ENCODE measurements at regions not wholly inside any gene's neighbourhood (a gene's known extent, or its start where the extent isn't known, plus 50 kb on each side); places are given as distances from the start of the nearest gene placed in this dataset.
A peak's percentile ranks its signal among the peaks of the same experiment; 100 is the strongest.

GRCh38 chr1:88230126-88230525, 453.9 kb upstream of the PKN2 start:
- Histone ChIP-seq H3K9me3 (ENCODE audit: low read depth, low read length) (no peaks in the 10 kb centered on the region), H3K4me3 (ENCODE audit: insufficient read depth, low read length) (no peak overlapping the region), H3K4me1 (ENCODE audit: insufficient read depth, low read length) (no peaks in the 10 kb centered on the region), H3K27me3 (ENCODE audit: insufficient read depth, low read length) (no peaks in the 10 kb centered on the region), H3K27ac (ENCODE audit: low read depth, low read length) (no peak overlapping the region), H3K4me2 (ENCODE audit: insufficient read depth, low read length) (no peak overlapping the region), H3K79me2 (ENCODE audit: insufficient read depth, low read length) (no peaks in the 10 kb centered on the region), H4K20me1 (ENCODE audit: insufficient read depth, low read length) (no peaks in the 10 kb centered on the region), H2AFZ (ENCODE audit: low read length) (no peak overlapping the region), H3K36me3 (ENCODE audit: insufficient read depth, low read length) (no peaks in the 10 kb centered on the region)
- TF ChIP-seq, protein P1, sequence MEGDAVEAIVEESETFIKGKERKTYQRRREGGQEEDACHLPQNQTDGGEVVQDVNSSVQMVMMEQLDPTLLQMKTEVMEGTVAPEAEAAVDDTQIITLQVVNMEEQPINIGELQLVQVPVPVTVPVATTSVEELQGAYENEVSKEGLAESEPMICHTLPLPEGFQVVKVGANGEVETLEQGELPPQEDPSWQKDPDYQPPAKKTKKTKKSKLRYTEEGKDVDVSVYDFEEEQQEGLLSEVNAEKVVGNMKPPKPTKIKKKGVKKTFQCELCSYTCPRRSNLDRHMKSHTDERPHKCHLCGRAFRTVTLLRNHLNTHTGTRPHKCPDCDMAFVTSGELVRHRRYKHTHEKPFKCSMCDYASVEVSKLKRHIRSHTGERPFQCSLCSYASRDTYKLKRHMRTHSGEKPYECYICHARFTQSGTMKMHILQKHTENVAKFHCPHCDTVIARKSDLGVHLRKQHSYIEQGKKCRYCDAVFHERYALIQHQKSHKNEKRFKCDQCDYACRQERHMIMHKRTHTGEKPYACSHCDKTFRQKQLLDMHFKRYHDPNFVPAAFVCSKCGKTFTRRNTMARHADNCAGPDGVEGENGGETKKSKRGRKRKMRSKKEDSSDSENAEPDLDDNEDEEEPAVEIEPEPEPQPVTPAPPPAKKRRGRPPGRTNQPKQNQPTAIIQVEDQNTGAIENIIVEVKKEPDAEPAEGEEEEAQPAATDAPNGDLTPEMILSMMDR (IDR thresholded peaks at IDR 0.05; ENCODE audit: extremely low read depth, low read depth, low read length): no peak
- peak; percentile 50 for DNase-seq (ENCODE audit: insufficient read length, low spot score, missing footprints)

DNA sequence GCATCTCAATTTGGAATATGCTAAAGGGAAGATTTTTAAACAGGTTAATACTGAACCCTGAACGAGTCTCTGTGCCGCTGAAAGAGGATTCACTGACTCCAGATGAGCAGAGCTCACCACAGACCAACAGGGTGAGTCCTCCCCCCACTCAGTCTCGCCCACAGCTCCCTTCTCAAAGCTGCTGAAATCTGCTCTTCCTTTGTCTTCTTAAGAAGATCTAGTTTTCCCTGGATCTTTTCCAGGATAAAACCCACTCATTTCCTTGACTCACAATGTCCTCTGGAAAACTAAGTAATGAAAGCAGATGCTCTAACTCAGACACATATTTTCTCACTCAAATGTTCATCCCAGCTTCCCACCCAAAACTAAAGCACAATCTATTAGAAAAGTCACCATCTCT, 447.0 kb upstream of the PKN2 start:
- peak; percentile 36 for DNase-seq (ENCODE audit: insufficient read length, low spot score, missing footprints)
- Histone ChIP-seq H3K79me2 (ENCODE audit: insufficient read depth, low read length) (no peaks in the 10 kb centered on the region), H3K4me2 (ENCODE audit: insufficient read depth, low read length) (no peak overlapping the region), H3K36me3 (ENCODE audit: insufficient read depth, low read length) (no peaks in the 10 kb centered on the region), H2AFZ (ENCODE audit: low read length) (no peak overlapping the region), H3K4me3 (ENCODE audit: insufficient read depth, low read length) (no peak overlapping the region), H4K20me1 (ENCODE audit: insufficient read depth, low read length) (no peaks in the 10 kb centered on the region), H3K27me3 (ENCODE audit: insufficient read depth, low read length) (no peaks in the 10 kb centered on the region), H3K27ac (ENCODE audit: low read depth, low read length) (no peak overlapping the region), H3K9me3 (ENCODE audit: low read depth, low read length) (no peaks in the 10 kb centered on the region), H3K4me1 (ENCODE audit: insufficient read depth, low read length) (no peaks in the 10 kb centered on the region)
- TF ChIP-seq, protein P1 (IDR thresholded peaks at IDR 0.05; ENCODE audit: extremely low read depth, low read depth, low read length): no peak

DNA sequence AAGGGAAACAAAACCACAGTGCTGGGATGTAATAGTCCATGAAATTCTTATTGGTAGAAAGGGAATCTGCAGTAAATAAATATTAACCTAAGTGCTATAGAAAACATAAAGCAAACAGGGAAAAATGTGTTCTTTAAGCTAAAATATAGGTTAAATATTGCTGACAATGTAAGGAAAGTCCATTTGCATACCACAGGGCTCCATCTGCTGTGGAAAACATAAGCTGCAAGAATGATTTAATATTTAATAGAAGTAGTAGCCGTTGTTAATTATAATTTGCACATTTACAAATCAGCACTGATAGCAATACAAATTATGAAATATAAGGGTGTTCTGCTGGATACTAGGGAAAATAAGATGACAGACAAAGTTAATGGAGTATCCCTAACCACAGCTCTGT, 444.9 kb upstream of the PKN2 start:
- Histone ChIP-seq H3K9me3 (ENCODE audit: low read depth, low read length) (no peaks in the 10 kb centered on the region), H2AFZ (ENCODE audit: low read length) (no peak overlapping the region), H3K27ac (ENCODE audit: low read depth, low read length) (no peak overlapping the region), H4K20me1 (ENCODE audit: insufficient read depth, low read length) (no peaks in the 10 kb centered on the region), H3K4me1 (ENCODE audit: insufficient read depth, low read length) (no peaks in the 10 kb centered on the region), H3K27me3 (ENCODE audit: insufficient read depth, low read length) (no peaks in the 10 kb centered on the region), H3K4me2 (ENCODE audit: insufficient read depth, low read length) (no peak overlapping the region), H3K36me3 (ENCODE audit: insufficient read depth, low read length) (no peaks in the 10 kb centered on the region), H3K4me3 (ENCODE audit: insufficient read depth, low read length) (no peak overlapping the region), H3K79me2 (ENCODE audit: insufficient read depth, low read length) (no peaks in the 10 kb centered on the region)
- TF ChIP-seq, protein P1 (IDR thresholded peaks at IDR 0.05; ENCODE audit: extremely low read depth, low read depth, low read length): no peak
- DNase-seq (ENCODE audit: insufficient read length, low spot score, missing footprints): no peak

GRCh38 chr1:88247666-88248065, 436.4 kb upstream of the PKN2 start:
- H3K27ac ChIP-seq (ENCODE audit: low read depth, low read length): no peak overlapping the region
- no peak overlapping the region for H2AFZ ChIP-seq (ENCODE audit: low read length)
- no peaks in the 10 kb centered on the region for H3K79me2 ChIP-seq (ENCODE audit: insufficient read depth, low read length)
- no peaks in the 10 kb centered on the region for H4K20me1 ChIP-seq (ENCODE audit: insufficient read depth, low read length)
- no peaks in the 10 kb centered on the region for H3K36me3 ChIP-seq (ENCODE audit: insufficient read depth, low read length)
- H3K4me2 ChIP-seq (ENCODE audit: insufficient read depth, low read length): no peak overlapping the region
- H3K9me3 ChIP-seq (ENCODE audit: low read depth, low read length): no peaks in the 10 kb centered on the region
- no peak overlapping the region for H3K4me3 ChIP-seq (ENCODE audit: insufficient read depth, low read length)
- H3K27me3 ChIP-seq (ENCODE audit: insufficient read depth, low read length): no peaks in the 10 kb centered on the region
- no peaks in the 10 kb centered on the region for H3K4me1 ChIP-seq (ENCODE audit: insufficient read depth, low read length)
- DNase-seq (ENCODE audit: insufficient read length, low spot score, missing footprints): no peak
- TF ChIP-seq, protein P1 (IDR thresholded peaks at IDR 0.05; ENCODE audit: extremely low read depth, low read depth, low read length): no peak

All from osteoblast (primary cell).